Pancreas (tissue), 10 donors: ENCODE measurements at regions not wholly inside any gene's neighbourhood (a gene's known extent, or its start where the extent isn't known, plus 50 kb on each side); places are given as distances from the start of the nearest gene placed in this dataset.
"Not testable (repeated sequence)": the region's sequence is repeated elsewhere in the genome, so short reads cannot be mapped to it uniquely, and the experiment has no call there.

Source experiments
- ATAC-seq, 4 donors: fragments of 200-7000 bp; cut with Tn5 transposase; one replicate each; pipeline versions ENCODE4 v1.8.0 to v1.9.1; 2020; ENCODE audit warnings: mild to moderate bottlenecking in 4 of 4, moderate library complexity in 4 of 4
- DNase-seq, 6 donors: peaks; one replicate each; pipeline ENCODE4 v3.0.0-alpha.2; 2020
- FAIRE-seq: peaks from 2 replicates; lab custom pipeline; 2012; peaks lifted over from hg19 to GRCh38; lab: Jason Lieb, UNC
- H3K27ac ChIP-seq, 4 donors: fragments of 200-600 bp; sonication (generic); 1 replicate in 3 of 4; 2 replicates in 1 of 4; pipeline versions ENCODE4 v1.5.0 to v1.8.0; 2020
- H3K27me3 ChIP-seq, 4 donors: fragments of 200-600 bp; one replicate each; pipeline ENCODE4 v1.8.0; 2021
- H3K36me3 ChIP-seq, 3 donors: fragments of 200-600 bp; sonication (generic) in 1 of 3; one replicate each; pipeline versions ENCODE4 v1.5.0 to v1.8.0; 2020 to 2021
- H3K4me1 ChIP-seq, 3 donors: fragments of 200-600 bp; one replicate each; pipeline ENCODE4 v1.8.0; 2021
- H3K4me3 ChIP-seq, 4 donors: fragments of 200-600 bp; sonication (generic) in 2 of 4; one replicate each; pipeline versions ENCODE4 v1.5.0 to v1.8.0; 2020 to 2021
- H3K9me3 ChIP-seq, 4 donors: fragments of 200-600 bp; one replicate each; pipeline ENCODE4 v1.8.0; 2021
- WGBS, 2 donors: extraction: QIAGEN DNeasy Blood & Tissue Kit; methylation state at CpG; one replicate each; pipeline ENCODE4 v1.1.7; 2013; 5-methylcytosine and 5-hydroxymethylcytosine counted together
- intact Hi-C, 3 donors: fragments of 100-400 bp; cut with DNase I; formaldehyde crosslinking; loops; one replicate each; pipeline versions ENCODE4 v1.11.1 to v1.14.2; 2022
- TF ChIP-seq, protein P1 (sequence below), 4 donors: fragments of 200-600 bp; sonication (generic) in 3 of 4; IDR thresholded peaks; one replicate each; pipeline versions ENCODE4 v1.5.0 to v1.8.0; 2021; ENCODE audit warnings: antibody characterized with exemption in 4 of 4
- donor health status: healthy with polysubstance abuse.
- donor health status: DM: no; HTN: no; CAD: no; lungs with moderate emphysema.
- donor health status: DM: no; HTN: no; CAD: no.
- donor health status: control.
- donor health status: control.
- donor health status: Bipolar disorder and iron deficiency.
- donor health status: DM: yes; HTN: yes; CAD: no.
- donor health status: DM: no; HTN: no; CAD: no.
- donor health status: DM: no; HTN: no; CAD: no.
- donor health status: DM: yes; HTN: yes; CAD: no.

DNA sequence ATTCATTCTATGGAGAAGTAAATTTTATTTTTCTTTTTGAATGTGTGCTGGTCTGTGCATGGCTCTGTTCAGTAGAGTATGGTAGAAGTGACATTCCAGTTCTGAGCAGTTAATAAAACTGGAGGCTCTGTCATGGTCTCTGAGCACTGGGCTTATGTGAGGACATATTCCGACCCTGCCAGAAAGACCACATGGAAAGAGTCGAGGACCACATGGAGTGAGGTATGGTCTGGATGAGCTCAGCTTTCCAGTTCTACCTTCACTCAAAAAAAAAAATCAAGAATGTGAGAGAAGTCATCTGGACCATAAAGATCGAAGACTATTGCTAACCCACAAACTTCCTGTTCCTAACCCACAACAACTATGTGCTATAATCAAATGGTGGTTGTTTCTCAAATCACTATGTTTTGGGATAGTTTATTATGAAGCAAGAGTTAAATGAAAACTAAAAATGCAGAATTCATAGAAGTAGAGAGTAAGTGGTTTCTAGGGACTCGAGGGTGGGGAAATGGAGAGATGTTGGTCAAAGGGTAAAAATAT lies 534.2 kb upstream of the ANO5 start:
- TF ChIP-seq, protein P1, sequence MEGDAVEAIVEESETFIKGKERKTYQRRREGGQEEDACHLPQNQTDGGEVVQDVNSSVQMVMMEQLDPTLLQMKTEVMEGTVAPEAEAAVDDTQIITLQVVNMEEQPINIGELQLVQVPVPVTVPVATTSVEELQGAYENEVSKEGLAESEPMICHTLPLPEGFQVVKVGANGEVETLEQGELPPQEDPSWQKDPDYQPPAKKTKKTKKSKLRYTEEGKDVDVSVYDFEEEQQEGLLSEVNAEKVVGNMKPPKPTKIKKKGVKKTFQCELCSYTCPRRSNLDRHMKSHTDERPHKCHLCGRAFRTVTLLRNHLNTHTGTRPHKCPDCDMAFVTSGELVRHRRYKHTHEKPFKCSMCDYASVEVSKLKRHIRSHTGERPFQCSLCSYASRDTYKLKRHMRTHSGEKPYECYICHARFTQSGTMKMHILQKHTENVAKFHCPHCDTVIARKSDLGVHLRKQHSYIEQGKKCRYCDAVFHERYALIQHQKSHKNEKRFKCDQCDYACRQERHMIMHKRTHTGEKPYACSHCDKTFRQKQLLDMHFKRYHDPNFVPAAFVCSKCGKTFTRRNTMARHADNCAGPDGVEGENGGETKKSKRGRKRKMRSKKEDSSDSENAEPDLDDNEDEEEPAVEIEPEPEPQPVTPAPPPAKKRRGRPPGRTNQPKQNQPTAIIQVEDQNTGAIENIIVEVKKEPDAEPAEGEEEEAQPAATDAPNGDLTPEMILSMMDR (IDR thresholded peaks at IDR 0.05) = no peak
- FAIRE-seq (no peak), DNase-seq (no peak), ATAC-seq (no peak)
- H3K27ac ChIP-seq = no peak overlapping the region
- no peaks in the 10 kb centered on the region for H3K4me1 ChIP-seq
- H3K36me3 ChIP-seq = no peaks in the 10 kb centered on the region
- H3K4me3 ChIP-seq = no peak overlapping the region
- WGBS, 2 donors = 62 to 78% methylated on average over 4 of the region's 4 CpGs
- no peaks in the 10 kb centered on the region for H3K9me3 ChIP-seq
- no peaks in the 10 kb centered on the region for H3K27me3 ChIP-seq
- intact Hi-C loops = no loop called here

DNA sequence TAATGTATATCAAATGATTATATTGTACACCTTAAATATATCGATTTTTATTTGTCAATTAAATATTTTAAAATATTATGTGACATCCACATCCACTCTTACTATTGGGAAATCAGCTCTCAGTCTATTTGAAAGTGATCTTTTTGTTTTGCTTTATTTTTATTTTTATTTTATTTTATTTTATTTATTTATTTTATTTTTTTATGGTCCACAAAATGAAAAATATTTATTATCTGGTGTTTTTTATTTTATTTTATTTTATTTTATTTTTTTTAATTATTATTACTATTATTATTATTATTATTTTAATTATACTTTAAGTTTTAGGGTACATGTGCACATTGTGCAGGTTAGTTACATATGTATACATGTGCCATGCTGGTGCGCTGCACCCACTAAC lies 533.5 kb upstream of the ANO5 start:
- H3K9me3 ChIP-seq, intact Hi-C loops, H3K27me3 ChIP-seq, H3K4me1 ChIP-seq, H3K36me3 ChIP-seq, DNase-seq, H3K27ac ChIP-seq, H3K4me3 ChIP-seq, ATAC-seq: not testable (repeated sequence)
- peak; percentile 77 for FAIRE-seq
- 48 to 58% methylated on average over 1 to 2 of the region's 2 CpGs for WGBS, 2 donors

DNA sequence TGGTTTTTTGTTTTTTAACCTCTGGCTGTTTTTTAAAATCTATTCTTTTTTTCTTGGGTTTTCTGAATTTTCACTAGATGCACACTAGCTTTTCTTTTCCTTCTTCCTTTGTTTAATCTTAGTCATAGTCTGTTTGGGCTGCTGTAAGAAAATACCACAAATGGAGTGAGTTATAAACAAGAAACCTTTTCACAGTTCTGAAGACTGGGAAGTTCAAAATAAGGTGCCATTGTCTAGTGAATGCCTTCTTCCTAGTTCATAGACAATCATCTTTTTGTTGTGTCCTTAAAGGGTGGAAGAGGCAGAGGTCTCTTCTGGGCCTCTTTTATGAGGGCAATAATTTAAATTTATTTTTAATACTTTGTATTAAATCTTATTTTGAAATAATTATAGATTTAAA lies 532.9 kb upstream of the ANO5 start:
- H3K9me3 ChIP-seq = no peaks in the 10 kb centered on the region
- intact Hi-C loops = no loop called here
- no peak overlapping the region for H3K4me3 ChIP-seq
- no peak for DNase-seq
- no peak for ATAC-seq
- H3K27ac ChIP-seq = no peak overlapping the region
- no peaks in the 10 kb centered on the region for H3K36me3 ChIP-seq
- no peaks in the 10 kb centered on the region for H3K27me3 ChIP-seq
- H3K4me1 ChIP-seq = no peaks in the 10 kb centered on the region
- TF ChIP-seq, protein P1 (IDR thresholded peaks at IDR 0.05) = no peak
- FAIRE-seq = no peak

DNA sequence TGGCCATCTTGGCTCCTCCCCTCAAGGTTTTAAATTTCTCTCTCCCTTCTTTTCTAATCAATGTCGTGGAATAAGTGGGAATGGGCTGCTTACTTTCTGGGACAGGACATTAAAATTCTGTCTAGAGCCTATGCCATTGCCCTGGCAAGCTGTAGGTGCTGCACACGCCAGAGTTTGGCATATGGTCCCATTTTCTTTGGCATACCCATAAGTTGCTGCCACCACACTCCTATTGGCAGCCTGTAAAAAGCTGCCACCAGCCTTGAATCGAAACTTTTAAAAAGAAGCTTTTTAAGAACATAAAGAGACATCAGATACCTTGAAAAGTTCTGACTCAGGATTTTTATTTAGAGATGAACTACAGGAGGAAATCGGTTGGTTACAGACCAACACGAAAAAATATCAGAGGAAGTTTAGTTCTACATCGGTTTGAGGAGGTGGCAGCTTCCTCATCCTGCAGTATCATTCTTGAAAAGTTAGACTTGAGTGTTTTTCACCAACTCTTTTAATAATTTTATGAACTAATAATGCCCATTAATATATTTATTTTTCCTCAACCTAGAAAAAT lies 517.8 kb upstream of the ANO5 start:
- intact Hi-C loops = no loop called here
- ATAC-seq = no peak
- TF ChIP-seq, protein P1 (IDR thresholded peaks at IDR 0.05) = no peak
- WGBS, 2 donors = 40 to 48% methylated on average over 6 of the region's 6 CpGs
- no peak for DNase-seq
- H3K4me1 ChIP-seq = no peaks in the 10 kb centered on the region
- no peaks in the 10 kb centered on the region for H3K9me3 ChIP-seq
- no peak overlapping the region for H3K27ac ChIP-seq
- H3K4me3 ChIP-seq = no peak overlapping the region
- H3K36me3 ChIP-seq = no peaks in the 10 kb centered on the region
- FAIRE-seq = no peak
- no peaks in the 10 kb centered on the region for H3K27me3 ChIP-seq

DNA sequence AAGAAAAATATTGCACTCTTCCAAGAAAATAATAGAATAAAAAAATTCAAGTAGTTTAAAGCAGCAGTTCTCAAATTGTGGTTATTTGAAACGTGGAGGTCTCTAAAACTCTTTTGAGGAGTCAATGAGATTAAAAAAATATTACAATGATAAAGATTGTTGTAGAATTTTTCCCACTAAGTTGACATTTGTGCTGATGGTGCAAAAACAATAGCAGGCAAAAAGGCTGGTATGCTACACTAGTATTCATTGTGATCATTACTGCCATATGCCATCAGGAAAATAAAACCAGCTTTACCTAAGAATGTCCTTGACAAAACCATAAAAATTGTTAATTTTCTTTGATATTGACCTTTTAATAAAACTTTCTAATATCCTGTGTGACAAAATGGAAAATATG lies 505.2 kb upstream of the ANO5 start:
- Histone ChIP-seq H3K27ac (no peak overlapping the region), H3K9me3 (no peaks in the 10 kb centered on the region), H3K4me3 (no peak overlapping the region), H3K36me3 (no peaks in the 10 kb centered on the region), H3K27me3 (no peaks in the 10 kb centered on the region), H3K4me1 (no peaks in the 10 kb centered on the region)
- FAIRE-seq (no peak), ATAC-seq (no peak), DNase-seq (no peak)
- TF ChIP-seq, protein P1 (IDR thresholded peaks at IDR 0.05) = no peak
- WGBS, 2 donors = 38 to 52% methylated on average over 1 of the region's 1 CpG
- intact Hi-C loops = no loop called here
